NOMO-1 (cell line): ENCODE measurements at regions not wholly inside any gene's neighbourhood (a gene's known extent, or its start where the extent isn't known, plus 50 kb on each side); places are given as distances from the start of the nearest gene placed in this dataset.

Experiments used
- DNase-seq, 2 experiments: peaks; one replicate each; lab custom pipeline; 2025; ENCODE audit not compliant: unreplicated experiment in 2 of 2; lab: John Stamatoyannopoulos, UW

DNA sequence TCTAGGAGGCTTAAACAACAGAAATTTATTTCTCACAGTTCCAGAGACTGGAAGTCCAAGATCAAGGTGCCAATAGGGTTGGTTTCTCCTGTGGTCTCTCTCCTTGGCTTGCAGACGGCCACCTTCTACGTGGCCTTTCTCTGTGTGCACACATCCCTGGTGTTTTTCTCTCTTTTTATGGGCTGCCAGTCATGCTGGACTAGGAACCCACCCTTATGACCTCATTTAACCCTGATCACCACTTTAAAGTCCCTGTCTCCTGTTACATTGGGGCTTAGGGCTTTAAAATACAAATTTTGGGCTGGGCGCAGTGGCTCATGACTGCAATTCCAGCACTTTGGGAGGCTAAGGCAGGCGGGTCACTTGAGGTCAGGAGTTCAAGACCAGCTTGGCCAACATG lies 157.1 kb downstream of the TLE1 start:
- DNase-seq: no peak

DNA sequence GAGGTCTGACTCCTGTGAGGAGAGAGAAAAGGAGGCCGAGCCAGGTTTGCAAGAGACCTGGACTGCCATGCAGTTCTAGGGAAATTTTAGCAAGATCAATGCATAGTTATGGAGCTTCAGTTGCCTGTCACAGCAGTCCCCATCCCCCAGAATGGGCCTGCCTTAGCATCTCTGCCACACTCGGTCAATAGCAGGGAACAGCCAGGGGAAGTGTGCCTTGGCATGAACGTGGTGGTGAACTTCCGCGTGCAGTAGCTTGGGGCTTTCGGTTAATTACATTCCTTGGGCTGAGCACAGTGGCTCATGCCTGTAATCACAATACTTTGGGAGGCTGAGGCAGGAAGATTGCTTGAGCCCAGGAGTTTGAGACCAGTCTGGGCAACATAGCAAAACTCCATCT lies 157.8 kb downstream of the TLE1 start:
- DNase-seq: no peak

DNA sequence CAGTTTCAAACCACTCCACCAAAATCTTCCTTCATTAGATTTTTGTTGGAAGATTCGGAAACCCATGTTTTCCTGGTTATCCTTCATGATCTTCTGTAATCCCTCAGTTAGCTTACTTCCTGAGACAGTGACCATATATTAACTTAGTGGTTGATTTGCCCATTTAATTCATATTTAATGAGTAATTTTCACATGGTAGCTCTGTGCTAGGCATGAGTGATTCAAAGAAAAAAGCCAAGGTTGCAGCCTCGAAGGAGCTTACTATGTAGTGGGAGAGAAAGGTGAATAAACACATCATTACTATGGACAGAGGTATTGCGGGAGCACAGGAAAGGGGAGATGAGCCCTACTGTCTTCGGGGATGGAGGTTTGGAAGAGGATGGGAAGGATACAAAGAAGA lies 158.5 kb downstream of the TLE1 start:
- DNase-seq: no peak

DNA sequence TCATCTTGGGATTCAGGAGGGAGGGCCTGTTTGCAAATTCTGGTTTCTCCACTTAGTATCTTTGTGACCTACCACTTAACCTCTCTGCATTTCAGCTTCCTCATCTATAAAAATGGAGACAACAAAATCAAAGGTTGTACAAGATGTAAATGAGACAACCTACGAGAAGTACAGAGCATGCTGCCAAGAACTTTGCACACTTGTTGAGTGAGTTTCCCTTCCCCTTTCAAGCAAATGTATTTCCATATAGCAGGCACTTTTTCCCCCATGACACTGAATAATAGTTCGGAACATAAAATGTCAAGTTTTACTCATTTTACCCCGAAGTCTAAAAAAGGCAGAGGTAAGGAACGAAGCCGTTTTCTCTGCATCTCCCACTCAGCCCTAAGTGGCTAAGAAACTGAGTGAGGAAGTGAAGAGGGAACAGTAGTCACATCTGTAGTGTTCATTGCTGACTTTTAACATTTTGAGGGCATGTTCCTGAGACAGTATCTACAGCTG lies 159.0 kb downstream of the TLE1 start:
- DNase-seq: peak in 1 of 2 experiments; percentile 45

DNA sequence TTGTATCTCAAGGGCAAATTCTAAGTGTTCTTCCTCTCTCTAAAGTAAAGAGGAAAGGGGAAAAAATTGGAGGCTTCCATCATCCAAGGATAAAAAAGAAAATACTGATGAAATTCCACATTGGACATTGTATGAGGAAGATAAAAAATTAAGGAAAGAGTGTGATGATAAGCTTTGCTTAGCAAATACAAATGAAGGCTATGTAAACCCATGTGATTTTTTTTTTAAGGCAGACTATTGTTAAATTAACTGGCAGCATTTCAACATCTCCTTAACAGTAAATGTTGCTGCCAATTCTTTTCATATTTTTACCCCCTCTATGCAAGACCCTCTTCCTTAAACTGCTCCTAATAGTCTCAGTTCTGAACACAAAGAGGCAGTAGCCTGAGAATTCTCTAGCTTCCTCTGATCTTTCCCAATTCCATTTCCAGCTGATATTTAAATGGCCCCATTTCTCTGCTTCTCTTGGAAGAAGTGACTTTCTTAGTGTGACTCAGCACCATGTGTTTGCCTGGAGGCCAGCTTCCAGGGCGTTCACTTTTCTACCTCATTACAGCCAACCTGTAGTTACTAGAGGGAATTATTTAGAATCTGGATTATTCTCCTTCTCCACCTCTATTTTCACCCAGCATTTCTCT lies 159.7 kb downstream of the TLE1 start:
- no peak for DNase-seq

DNA sequence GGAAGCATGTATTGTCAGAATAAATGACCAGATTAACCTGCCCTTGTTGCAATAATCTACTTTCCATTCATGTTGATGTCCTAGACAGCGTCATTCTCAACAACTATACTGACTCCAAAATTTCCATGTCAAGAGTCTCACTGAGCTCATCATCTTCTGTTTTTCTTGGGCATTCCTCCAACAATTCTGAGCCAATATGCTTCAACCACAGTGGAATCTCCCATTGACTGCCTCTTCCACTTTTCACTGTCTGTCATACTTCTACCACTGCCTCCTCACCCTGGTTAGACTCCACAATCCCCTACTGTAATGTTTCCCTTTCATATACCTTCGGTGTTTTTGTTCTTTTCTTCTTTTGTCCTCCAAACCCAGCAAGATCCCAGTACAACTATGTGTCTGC lies 162.8 kb downstream of the TLE1 start:
- DNase-seq: no peak

DNA sequence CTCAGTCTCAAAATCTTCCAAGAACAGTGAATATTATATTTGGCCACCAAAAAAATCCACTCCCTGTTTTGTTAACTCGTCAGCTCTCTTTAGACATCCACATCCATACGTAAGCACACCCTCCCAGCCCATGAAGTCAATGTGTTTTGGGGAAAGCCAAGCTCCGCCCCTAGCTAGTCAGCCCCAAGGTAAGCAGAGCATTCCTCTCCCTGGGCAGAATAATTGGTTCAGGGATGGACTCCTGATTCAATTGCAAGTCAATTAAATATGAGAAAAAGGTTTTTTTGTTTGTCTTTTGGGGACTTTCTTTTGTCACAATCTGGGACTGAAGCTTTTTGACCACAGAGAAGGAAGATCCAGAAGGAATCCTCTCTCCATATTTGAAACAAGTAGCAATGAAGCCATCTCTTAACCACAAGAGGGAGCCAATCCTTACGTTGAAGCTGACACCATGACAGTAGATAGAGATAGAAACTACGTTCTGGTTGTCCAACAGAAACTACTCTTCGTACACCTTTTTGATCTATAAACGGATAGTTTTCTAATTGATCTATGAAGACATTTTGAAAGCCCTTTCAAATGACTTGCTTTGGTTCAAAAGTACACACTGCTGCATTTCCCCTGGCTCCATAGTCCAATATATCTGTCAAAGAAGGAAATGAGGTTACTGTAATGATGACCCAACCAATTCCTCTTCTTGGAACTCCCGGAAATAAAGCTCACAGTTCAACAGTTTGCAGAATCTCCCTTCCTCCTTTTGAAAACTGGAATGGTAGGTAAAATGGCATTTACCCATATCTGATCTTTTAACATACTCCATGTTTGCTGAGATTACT lies 166.4 kb downstream of the TLE1 start:
- DNase-seq: peak in 1 of 2 experiments; percentile 45

DNA sequence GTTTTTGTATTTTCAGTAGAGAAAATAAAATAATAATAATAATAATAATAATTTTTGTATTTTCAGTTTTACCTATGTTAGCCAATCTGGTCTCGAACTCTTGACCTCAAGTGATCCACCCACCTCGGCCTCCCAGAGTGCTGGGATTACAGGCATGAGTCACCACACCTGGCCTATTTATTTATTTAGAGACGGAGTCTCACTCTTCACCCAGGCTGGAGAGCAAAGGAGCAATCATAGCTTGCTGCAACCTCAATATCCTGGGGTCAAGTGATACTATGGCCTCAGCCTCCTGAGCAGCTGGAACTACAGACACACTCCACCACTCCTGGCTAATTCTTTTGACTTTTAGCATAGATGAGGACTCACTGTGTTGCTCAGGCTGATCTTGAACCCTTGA lies 167.5 kb downstream of the TLE1 start:
- no peak for DNase-seq

DNA sequence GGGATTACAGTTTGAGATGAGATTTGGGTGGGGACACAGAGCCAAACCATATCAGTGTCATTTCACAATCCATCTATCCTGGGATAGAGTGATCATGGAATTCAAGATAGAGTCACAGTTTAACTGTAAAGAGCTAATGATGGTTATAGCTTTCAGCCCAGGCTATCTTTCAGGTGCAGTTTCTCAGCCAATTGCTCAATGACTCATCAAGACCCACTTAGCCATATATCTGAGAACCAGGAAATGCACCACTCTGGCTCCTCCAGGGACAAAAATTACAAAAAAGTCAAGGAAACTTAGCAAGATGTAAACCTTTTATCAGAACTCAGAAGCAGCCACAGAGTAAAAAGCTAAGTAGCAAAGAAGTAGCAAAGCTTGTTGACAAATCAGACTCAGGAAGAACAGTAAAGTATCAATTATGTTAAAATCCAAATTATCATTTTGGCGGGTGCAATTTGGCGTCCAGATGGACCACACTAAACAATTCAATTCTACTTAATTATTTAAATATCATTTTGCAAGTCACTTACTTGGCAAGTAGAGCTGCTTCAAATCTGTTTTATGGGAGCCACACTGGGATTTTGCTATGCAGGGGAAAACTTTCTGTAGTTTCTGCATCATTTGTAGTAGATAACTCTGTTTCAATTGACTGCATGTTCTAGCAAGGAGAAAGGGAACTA lies 169.4 kb downstream of the TLE1 start:
- no peak for DNase-seq

DNA sequence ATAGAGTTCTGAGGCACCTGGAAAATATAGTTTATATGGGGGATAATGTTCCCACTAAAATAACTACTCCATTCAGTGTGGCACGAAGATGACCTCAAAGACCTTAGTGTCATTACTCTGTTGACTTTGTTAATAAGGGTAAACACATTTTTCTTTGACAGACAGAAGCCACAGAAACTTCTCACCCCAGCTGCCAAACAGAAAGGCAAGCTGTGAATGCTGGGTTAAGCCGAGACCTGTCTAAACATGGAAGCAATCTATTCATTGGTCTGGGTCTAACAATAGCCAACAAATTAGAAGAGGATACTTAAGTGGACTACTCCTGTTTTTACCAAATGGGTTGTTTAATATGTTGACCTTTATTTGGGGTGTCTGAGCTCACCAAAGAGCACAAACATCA lies 171.4 kb downstream of the TLE1 start:
- DNase-seq: no peak

DNA sequence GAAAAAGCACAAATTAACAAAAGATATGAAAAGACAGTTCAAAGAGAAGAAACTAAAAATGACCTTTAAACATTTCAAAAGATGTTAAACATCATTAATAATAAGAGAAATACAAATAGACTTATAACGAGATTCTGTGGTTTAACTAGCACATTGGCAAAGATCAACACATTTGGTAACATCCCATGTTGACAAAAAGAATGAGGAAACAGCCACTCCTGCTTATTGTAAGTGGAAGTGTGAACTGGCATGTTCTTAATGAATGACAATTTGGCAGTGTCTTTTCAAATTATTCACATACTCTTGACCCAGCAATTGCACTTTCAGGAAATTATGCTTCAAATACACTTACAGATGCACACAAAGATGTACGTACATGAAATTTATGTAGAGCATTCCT lies 176.3 kb downstream of the TLE1 start:
- peak in 1 of 2 experiments; percentile 2 for DNase-seq

DNA sequence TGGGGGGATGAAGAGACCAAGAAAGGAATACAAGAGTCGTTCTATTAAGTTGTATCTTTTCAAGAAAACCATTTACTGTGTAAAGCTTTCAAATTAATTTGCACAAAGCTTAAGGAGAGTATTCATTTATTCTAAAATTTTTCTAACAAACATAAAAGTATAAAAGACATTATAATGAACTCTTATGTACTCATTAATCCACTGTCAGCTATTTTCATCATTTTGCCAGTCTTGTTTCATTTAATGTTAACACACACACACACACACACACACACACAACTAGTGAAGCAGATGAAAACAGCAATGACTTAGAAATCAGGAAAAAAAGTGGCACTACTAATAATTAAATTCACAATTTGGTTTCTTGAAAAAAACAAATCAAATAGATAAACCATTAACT lies 176.7 kb downstream of the TLE1 start:
- DNase-seq: no peak

DNA sequence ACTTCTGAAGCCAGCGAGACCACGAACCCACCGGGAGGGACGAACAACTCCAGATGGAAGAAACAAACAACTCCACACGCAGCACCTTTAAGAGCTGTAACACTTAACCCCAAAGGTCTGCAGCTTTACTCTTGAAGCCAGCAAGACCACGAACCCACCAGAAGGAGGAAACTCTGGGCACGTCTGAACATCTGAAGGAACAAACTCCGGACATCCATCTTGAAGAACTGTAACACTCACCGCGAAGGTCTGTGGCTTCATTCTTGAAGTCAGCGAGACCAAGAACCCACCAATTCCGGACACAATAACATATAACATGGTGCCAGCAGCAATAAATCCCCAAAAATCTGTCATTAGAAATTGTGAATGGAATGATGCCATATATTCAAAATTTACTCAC lies 180.9 kb downstream of the TLE1 start:
- DNase-seq: no peak

DNA sequence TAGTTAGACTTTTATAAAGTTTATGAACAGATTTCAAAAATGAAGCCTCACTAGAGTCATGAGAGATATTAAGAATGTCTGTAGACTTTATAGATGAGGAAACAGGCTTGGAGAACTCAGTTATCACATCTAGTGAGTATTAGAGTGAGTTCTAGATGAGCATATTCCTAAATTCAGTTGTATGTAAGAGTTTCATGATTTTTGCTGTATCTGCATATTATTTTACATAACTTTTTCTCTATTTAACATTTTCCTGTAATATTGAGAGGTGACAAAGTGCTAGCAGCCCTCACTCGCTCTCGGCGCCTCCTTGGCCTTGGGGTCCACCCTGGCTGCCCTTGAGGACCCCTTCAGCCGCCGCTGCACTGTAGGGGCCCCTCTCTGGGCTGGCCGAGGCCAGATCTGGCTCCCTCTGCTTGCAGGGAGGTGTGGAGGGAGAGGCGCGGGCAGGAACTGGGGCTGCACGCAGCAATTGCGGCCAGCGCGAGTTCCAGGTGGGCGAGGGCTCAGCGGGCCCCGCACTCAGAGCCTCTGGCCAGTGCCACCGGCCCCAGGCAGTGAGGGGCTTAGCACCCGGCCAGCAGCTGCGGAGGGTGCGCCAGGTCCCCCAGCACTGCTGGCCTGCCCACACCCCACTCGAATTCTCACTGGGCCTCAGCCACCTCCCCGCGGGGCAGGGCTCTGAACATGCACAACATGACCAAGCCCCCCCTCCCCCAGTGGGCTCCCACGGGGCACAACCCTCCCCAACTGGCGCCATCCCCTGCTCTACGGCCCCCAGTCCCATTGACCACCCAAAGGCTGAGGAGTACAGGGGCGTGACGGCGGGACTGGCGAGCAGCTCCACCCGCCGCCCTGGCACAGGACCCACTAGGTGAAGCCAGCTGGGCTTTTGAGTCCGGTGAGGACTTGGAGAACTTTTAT lies 182.1 kb downstream of the TLE1 start:
- DNase-seq: no peak

DNA sequence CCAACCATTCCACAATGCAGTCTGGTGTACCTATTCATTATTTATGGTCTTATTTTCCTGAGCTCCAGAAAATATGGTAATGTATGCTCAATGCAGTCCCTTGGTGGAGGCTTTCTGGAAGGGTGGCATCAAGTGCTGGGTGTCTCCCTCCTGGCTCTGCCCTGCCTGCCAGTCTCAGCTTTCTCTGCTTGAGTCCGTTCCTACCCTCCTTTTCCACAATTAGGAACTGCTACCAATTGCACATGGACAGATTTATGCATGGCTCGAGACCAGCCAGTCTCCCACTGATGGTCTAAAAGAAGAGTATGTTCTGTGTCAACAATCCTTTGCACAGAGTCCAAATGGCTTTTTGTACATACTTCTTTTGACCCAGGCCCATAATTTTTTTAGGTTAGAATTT lies 189.8 kb downstream of the TLE1 start:
- no peak for DNase-seq

DNA sequence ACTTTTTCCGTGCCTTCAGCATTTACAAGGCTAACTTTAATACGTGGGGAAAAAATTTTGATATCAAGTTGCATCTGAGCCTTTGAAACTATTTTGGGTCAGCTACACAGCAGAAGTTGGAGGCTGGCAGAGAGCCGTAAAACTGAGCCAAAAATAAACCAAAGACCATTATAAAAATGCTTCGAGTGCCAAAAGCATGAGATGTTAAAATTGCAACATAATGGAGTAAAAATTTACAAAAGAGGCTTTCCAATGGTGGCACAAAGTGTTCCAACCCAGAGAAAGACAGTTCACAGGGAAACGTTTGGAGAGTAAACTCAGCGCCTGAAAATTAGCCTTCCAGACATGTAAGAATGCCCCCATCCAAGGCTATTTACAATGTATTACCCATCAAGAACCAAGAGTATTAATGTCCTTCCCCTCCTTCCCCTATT lies 190.3 kb downstream of the TLE1 start:
- no peak for DNase-seq

DNA sequence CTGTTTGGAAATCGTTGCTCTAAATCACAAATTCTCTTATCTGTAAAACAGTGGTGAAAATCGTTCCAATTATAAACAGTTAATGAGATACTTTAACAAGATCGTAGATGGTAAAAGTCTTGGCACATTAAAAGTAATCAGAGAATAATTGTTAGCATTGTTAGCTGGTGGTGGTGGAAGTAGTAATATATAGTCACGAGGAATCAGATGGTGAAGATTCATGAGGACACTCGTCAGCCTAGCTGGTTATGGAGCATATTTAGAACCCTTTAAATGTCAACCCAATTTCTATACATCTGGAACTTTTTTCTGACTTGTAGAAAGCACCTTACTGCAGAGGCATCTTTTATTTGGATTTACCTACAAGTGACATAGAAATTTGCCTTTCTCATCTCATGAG lies 190.8 kb downstream of the TLE1 start:
- DNase-seq: no peak

DNA sequence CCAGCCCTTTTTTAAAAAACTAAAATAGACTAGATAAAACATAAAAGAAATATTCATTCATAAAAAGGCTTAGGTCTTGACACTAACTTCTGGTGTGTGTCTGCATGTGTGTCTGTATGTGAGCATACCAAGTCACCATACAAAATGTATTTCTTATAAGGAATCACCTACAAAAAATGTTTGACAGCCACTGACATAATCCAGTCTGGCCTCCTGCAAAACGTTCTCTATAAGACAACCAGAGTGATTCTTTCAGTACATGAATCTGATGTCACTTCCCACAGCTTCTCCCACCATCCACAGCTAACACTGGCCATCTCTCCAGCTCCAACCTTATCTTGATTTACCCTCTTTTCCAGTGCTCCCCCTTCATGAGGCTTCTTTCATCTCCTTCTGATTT lies 192.3 kb downstream of the TLE1 start:
- no peak for DNase-seq

DNA sequence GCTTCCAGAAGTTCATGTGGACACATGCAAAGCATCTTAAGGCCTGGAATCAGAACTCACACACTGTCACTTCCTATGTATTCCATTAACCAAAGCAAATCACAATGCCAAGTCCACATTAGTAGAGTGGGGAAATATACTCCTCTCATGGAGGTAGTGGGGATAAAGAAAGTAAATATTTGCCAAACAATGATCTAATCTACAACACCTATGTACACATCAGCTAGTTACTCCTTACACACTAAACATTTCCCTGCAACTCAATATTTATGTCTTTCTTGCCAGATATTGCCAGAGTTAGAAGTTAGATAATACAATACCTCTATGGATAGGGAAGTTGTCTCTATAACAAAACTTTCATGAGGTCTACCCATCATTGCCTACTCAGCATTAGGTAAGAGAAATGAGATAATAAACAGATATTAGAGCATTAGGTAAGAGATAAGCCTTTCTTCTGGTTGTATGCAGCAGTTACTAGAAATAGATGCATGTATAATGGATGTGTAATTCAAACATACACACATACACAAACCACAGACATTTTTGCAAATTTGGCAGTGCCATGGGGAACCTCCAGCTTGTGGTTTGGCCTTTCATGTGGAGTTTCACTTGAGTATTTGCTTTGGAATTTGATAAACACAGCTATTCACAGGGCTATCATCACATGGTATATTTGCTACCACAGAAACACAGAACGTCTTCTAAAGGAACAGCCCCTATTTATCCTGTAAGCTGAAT lies 196.5 kb downstream of the TLE1 start:
- no peak for DNase-seq
